ENCODE measurements at regions not wholly inside any gene's neighbourhood (a gene's known extent, or its start where the extent isn't known, plus 50 kb on each side); places are given as distances from the start of the nearest gene placed in this dataset.

GRCh38 chr5:133829786-133830185 lies 138.6 kb downstream of the C5orf15 start:
- DNase-seq (ENCODE audit: low spot score), result no peak

GRCh38 chr5:133828722-133829121 lies 139.7 kb downstream of the C5orf15 start:
- no peak for DNase-seq (ENCODE audit: low spot score)

- DNase-seq (ENCODE audit: low spot score), result no peak
Measured at GRCh38 chr5:133827830-133828229, 140.6 kb downstream of the C5orf15 start.

GRCh38 chr5:133827011-133827410 lies 141.4 kb downstream of the C5orf15 start:
- DNase-seq (ENCODE audit: low spot score), result no peak

DNA sequence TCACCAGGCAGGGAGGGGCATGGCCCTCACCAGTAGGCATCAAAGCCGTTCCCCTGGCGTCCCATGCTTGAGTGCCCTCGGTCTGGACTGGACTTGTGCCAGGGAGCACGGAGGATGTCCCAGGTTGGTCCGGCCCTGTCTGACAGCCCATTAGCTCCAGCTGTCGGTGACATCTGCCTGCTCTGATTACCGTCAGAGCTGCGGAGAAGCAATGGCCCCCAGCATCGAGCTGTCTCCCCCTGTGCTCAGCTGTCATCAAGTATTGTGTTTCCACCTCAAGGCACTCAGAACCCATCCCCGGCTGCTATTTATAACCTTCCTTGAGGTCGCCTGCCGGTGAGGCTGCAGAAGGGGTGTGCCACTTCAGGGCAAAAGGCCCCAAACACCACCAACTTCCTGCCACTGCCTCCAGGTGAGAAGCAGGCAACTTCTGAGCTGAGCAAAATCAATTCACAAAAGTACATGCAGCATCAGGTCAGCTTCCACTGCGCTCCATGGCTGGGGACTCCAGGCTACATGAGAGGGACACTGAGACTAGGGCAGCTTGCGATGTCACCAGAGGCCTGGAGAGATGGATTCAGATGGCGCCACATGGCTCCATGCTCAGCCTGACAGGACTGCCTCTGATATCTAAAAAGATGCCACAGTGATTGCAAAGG lies 142.7 kb downstream of the C5orf15 start:
- no peak for DNase-seq (ENCODE audit: low spot score)

- DNase-seq (ENCODE audit: low spot score), result no peak
Measured at GRCh38 chr5:133824661-133825254, 143.7 kb downstream of the C5orf15 start.

GRCh38 chr5:133821889-133822288 lies 146.5 kb downstream of the C5orf15 start:
- DNase-seq (ENCODE audit: low spot score), result no peak

DNA sequence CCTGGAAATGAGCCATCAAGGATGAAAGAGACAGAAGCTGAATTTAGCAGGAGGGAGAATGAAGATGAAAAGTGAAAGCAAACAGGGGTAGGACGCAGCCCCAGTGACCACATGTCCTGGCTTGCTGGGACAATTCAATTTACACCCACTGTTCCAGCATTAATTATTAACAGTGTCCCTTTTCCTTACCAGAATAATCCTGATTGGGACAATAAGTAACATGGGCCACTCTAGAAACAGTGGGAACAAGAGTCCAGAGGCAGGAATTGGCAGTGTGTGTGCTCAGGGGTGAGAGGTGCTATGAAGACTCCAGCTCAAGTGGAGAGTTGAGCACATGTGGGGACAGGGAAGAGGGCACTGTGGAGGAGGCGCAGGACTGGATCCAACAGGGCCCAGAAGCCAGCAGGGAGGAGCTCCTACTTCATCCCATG lies 147.1 kb downstream of the C5orf15 start:
- no peak for DNase-seq (ENCODE audit: low spot score)

DNA sequence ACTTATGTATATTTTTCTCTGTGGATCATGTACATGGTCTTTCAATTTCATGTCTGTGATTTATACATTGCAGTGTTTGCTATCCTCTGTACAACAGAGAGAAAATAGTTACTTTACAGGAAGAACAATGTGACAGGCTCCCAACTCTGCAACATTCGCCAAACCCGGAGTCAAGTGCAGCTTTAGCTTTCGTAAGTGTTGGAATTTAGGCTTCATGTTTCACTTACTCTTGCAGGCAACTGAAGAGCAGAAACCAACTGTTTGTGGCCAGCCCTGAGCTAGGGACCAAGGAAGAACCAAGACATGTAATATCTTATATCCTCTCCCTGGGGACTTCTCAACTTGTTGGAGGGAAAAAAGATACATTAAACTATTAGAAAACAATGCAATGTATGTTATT lies 147.9 kb downstream of the C5orf15 start:
- no peak for DNase-seq (ENCODE audit: low spot score)

GRCh38 chr5:133819977-133820471 lies 148.4 kb downstream of the C5orf15 start:
- DNase-seq (ENCODE audit: low spot score), result no peak

DNA sequence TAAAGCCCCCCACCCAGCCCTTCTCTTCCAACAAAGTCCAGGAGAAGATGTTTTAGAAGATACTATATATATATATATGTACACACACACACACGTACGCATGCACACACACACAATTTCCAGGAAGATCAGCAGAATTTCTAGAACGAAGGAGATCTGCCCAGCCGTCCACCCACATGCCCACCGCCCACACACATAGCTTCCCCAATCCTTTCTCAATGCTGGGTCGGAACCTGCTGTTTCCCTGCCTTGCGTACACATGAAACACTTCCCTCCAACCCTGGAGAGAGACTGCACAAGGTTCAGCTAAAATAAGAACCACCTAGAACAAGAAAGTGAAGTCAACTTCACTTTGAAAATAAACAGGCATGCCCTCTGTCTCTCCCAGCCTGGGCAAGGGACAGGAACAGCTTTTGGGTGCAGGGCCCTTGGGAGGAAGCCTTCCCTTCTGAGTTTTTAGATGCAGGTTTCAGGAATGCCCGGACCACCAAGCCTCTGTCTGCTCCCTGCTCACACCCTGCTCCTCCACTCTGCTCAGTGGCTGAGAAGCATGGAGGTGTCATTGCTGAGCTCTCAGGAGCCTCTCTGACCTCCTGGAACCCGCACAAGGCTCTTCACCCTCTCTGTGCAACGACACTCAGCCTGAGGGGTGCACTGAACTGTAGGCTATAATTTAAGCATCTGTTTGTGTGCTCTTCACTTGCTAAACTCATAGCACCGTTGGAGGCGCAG lies 149.4 kb downstream of the C5orf15 start:
- no peak for DNase-seq (ENCODE audit: low spot score)

GRCh38 chr5:133818031-133818431 lies 150.4 kb downstream of the C5orf15 start:
- no peak for DNase-seq (ENCODE audit: low spot score)

- DNase-seq (ENCODE audit: low spot score), result no peak
Measured at GRCh38 chr5:133817456-133817855, 151.0 kb downstream of the C5orf15 start.

DNA sequence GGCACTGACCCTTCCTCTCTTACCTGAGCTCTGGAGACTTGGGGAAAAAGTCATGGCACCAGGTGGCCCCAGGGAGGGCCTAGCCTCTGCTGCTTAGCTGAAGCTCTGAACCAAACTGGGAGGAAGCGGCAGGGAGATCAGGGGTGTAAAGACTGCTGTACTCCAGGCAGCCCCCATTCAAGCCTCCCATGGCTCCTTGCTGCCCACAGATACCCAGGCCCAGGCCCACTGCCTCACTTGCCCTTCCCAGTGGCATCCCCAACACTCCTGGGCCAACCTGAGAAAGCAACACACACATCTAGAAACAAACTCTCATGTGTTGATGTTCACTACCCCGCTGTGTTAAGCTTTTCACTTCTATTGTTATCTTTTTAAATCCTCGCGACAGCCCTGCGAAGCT lies 151.6 kb downstream of the C5orf15 start:
- DNase-seq (ENCODE audit: low spot score), result no peak

- DNase-seq (ENCODE audit: low spot score), result no peak
Measured at GRCh38 chr5:133814152-133814551, 154.3 kb downstream of the C5orf15 start.

- no peak for DNase-seq (ENCODE audit: low spot score)
Measured at GRCh38 chr5:133811168-133811567, 157.3 kb downstream of the C5orf15 start.

DNA sequence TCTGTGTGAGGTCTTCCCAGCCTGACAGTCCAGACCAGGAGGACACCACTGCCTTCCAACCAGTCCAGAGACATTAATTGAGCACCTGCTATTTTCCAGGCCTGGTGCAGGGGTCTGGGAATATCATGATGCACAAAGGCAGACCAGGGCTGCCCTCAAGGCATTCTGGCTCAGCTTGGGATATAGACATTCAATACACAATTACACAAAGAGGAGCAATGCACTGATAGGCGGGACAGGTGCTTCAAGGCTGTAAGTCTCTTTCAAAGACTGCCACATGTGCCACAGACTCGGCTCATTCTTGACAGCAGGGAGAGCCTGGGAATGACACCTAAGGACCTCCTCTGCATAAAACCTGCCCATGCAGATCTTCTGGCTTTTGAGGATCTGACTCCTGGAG lies 158.6 kb downstream of the C5orf15 start:
- DNase-seq (ENCODE audit: low spot score), result no peak

DNA sequence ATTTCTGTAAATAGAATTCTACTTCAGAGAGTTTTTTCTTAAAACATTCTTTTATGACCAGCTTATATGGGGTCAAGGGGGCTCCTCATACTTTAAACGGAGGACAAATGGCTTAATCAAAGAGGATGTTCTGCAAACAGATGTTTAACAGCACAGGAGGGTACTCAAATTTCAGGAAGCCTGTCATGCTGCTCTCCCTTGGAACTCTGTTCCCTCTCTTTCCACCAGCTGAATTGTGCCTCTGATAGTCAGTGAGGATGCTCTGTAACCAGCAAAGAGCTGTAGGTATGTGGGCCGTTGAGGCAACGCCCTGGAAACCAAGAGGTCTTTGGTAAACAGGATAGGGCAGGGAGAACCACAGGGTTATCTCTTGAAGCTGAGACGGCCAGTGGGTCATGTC lies 161.1 kb downstream of the C5orf15 start:
- DNase-seq (ENCODE audit: low spot score), result no peak

DNA sequence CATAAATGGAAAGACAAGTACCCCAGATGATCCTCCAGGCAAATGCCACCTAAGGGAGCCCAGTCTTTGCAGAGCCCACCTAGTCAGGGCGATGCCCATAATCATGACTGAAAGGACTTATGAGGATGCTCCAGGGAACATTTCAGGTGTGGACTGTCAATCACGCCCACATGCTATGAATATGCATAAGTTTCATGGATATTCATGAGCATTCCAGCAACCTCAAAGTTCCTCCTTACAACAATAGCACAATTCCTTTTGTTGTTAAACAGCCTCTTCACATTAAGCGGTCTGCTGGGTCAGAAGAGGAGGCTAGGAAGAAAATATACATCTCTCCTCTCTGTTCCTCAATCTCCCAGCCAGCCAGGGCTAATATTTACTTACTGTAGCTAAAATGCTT lies 161.6 kb downstream of the C5orf15 start:
- no peak for DNase-seq (ENCODE audit: low spot score)

DNA sequence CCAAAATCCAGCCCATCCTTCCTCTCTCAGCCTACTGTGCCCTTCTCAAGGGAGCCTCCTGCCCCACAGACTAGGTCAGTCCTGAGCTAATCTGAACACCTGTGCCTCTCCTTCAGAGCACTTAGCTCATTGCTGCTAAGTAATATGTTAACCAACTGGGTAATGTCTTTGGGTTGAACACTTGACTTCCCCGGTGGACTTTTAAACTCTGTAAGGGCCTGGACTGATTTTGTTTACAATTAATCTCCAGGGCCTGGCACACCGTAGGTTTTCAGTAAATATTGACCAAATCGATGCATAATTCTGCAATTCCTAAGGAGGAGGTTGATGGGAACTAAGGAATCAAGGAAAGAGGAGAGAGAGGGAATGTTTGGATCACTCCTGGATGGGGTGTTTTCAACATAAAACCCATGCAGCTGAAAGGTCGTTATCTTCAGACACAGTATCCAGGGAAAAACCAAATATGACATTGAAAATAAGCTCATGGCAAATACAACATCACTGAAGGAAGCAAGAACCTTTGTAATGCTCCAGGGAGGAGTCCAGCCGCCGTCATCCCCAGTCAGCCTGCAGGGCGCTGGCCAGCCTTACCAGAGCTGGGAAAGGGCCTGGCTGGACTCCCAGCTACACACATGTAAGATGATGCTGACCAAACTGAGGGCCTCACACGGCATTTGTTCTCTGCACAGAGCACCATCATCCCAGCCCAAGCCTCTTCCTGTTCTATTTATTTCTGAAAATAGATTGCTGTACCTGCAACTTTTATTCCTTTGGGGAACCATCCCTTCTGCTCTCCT lies 166.3 kb downstream of the C5orf15 start:
- peak; percentile 50 for DNase-seq (ENCODE audit: low spot score)

DNA sequence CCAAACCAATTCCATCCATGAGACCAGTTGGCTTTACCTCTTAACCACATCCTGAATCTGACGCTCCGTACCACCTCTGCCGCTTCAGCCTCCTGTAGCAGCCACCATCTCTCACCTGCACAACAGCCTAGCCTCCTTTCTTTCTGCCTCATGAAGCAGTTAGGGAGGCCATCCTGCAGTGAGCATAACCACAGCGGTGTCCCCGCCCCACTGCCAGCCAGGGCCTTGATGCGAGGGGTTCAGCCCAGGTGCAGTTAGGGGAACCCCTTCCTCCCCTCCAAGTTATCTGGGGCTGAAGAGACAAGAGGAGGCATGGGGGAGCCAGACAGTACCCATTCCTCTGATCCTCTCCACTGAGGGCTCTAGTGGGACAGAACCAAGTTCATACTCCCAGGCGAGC lies 167.0 kb downstream of the C5orf15 start:
- DNase-seq (ENCODE audit: low spot score), result no peak

DNA sequence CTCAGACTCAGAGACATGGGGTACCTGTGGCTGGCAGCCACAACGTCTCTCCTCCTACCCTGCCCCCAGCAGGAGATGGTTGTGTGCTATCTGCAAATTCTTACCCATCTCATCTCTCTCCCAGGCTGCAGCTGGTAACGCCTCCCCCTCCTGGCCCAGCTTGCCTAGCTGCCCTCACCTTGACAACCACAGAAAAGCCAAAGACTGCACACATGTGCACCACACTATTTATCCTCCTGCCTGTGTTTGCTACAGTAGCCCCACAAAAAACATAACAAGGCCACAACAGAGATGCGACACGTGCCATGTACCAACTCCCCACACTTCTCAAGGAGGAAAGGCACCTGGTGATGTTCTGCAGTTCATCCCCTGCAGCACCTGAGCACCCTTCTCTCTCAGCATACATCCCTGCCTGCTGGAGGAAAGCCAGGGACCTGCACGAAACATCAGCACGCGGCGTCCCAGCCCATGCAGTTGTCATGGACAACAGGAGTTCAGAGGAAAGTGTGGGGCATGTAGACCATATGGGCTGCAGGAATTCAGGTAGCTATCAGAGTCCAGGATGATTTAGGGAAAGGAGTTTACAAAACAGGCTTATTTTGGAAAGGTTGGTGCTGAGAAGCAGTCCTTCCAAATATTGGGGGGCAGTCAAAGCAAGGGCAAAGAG lies 168.7 kb downstream of the C5orf15 start:
- no peak for DNase-seq (ENCODE audit: low spot score)

Data from AG08395 (cell line).